ENCODE measurements at regions not wholly inside any gene's neighbourhood (a gene's known extent, or its start where the extent isn't known, plus 50 kb on each side); places are given as distances from the start of the nearest gene placed in this dataset.

GRCh38 chr9:12502520-12502919 is 190.7 kb upstream of the TYRP1 start:
- H3K27ac ChIP-seq (ENCODE audit: low read length) = no peak overlapping the region

GRCh38 chr9:12503606-12504122 is 189.5 kb upstream of the TYRP1 start:
- H3K9ac ChIP-seq (ENCODE audit: low read depth, low read length) = no peak overlapping the region
- H3K4me1 ChIP-seq (ENCODE audit: insufficient read depth, low read length) = no peaks in the 10 kb centered on the region
- no peaks in the 10 kb centered on the region for H3K36me3 ChIP-seq (ENCODE audit: insufficient read depth, low read depth, low read length)
- H3K27me3 ChIP-seq (ENCODE audit: insufficient read depth, low read length) = no peaks in the 10 kb centered on the region
- no peak overlapping the region for H3K27ac ChIP-seq (ENCODE audit: low read length)
- H3K9me3 ChIP-seq (ENCODE audit: insufficient read depth, low read depth, low read length) = no peaks in the 10 kb centered on the region
- no peak overlapping the region for H3K4me3 ChIP-seq (ENCODE audit: low read length)

More at GRCh38 chr9:12502520-12502919, 190.7 kb upstream of the TYRP1 start:
- H3K36me3 ChIP-seq (ENCODE audit: insufficient read depth, low read depth, low read length) = no peaks in the 10 kb centered on the region
- H3K4me1 ChIP-seq (ENCODE audit: insufficient read depth, low read length) = no peaks in the 10 kb centered on the region
- H3K9ac ChIP-seq (ENCODE audit: low read depth, low read length) = no peak overlapping the region
- H3K27me3 ChIP-seq (ENCODE audit: insufficient read depth, low read length) = no peaks in the 10 kb centered on the region
- no peaks in the 10 kb centered on the region for H3K9me3 ChIP-seq (ENCODE audit: insufficient read depth, low read depth, low read length)
- no peak overlapping the region for H3K4me3 ChIP-seq (ENCODE audit: low read length)

DNA sequence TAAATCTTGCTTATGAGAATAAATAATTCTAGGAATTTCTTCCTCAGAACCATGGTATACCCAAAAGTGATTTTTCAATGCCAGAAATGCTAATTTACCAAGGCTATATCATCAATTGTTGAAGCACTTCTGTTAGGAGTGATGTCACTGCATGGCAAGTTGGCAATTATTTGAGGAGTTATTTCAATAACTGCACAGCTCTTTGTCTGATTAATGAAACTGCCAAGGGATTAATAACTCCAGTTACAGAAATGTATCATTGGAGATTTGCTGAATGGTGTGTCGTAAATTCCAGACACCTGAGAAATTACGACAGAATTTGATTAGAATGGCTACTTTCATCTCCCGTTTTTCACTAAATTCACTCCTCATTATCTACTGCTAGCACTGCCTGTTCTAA is 182.6 kb upstream of the TYRP1 start:
- no peaks in the 10 kb centered on the region for H3K4me1 ChIP-seq (ENCODE audit: insufficient read depth, low read length)
- no peaks in the 10 kb centered on the region for H3K36me3 ChIP-seq (ENCODE audit: insufficient read depth, low read depth, low read length)
- H3K27ac ChIP-seq (ENCODE audit: low read length) = no peak overlapping the region
- H3K27me3 ChIP-seq (ENCODE audit: insufficient read depth, low read length) = no peaks in the 10 kb centered on the region
- H3K9me3 ChIP-seq (ENCODE audit: insufficient read depth, low read depth, low read length) = no peaks in the 10 kb centered on the region
- H3K4me3 ChIP-seq (ENCODE audit: low read length) = no peak overlapping the region
- H3K9ac ChIP-seq (ENCODE audit: low read depth, low read length) = no peak overlapping the region

GRCh38 chr9:12511726-12512125 is 181.5 kb upstream of the TYRP1 start:
- no peaks in the 10 kb centered on the region for H3K9me3 ChIP-seq (ENCODE audit: insufficient read depth, low read depth, low read length)
- H3K36me3 ChIP-seq (ENCODE audit: insufficient read depth, low read depth, low read length) = no peaks in the 10 kb centered on the region
- no peak overlapping the region for H3K4me3 ChIP-seq (ENCODE audit: low read length)
- no peaks in the 10 kb centered on the region for H3K27me3 ChIP-seq (ENCODE audit: insufficient read depth, low read length)
- H3K9ac ChIP-seq (ENCODE audit: low read depth, low read length) = no peak overlapping the region
- H3K27ac ChIP-seq (ENCODE audit: low read length) = no peak overlapping the region
- H3K4me1 ChIP-seq (ENCODE audit: insufficient read depth, low read length) = no peaks in the 10 kb centered on the region

DNA sequence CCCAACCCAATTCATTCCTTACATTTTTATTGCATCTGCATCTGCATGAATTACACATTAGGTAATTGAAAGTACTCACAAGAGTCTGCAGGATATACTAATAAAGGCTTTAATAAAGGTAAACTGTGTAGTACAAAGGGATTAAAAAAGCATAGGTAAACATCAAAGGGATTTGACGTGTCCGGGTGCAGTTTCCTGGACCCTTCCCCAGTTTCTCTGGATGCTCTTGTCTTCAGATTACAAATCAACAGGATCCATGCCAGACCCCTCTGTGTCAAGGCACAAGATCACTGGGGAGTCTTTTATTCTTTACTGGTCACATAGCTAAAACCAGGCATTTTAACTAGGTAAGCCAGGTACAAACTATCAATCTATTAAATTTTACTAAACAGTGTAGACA is 177.2 kb upstream of the TYRP1 start:
- H3K27ac ChIP-seq (ENCODE audit: low read length) = no peak overlapping the region

GRCh38 chr9:12516573-12516972 is 176.6 kb upstream of the TYRP1 start:
- H3K27me3 ChIP-seq (ENCODE audit: insufficient read depth, low read length) = no peaks in the 10 kb centered on the region
- no peak overlapping the region for H3K4me3 ChIP-seq (ENCODE audit: low read length)
- H3K9ac ChIP-seq (ENCODE audit: low read depth, low read length) = no peak overlapping the region
- no peaks in the 10 kb centered on the region for H3K9me3 ChIP-seq (ENCODE audit: insufficient read depth, low read depth, low read length)
- H3K4me1 ChIP-seq (ENCODE audit: insufficient read depth, low read length) = peaks cover 2% of the 10 kb centered on the region; the same call in 1 of the 2 replicates
- H3K27ac ChIP-seq (ENCODE audit: low read length) = no peak overlapping the region
- H3K36me3 ChIP-seq (ENCODE audit: insufficient read depth, low read depth, low read length) = no peaks in the 10 kb centered on the region

More for the DNA sequence above, 177.2 kb upstream of the TYRP1 start:
- H3K9me3 ChIP-seq (ENCODE audit: insufficient read depth, low read depth, low read length) = no peaks in the 10 kb centered on the region
- H3K36me3 ChIP-seq (ENCODE audit: insufficient read depth, low read depth, low read length) = no peaks in the 10 kb centered on the region
- H3K9ac ChIP-seq (ENCODE audit: low read depth, low read length) = no peak overlapping the region
- no peak overlapping the region for H3K4me3 ChIP-seq (ENCODE audit: low read length)
- no peaks in the 10 kb centered on the region for H3K27me3 ChIP-seq (ENCODE audit: insufficient read depth, low read length)
- no peaks in the 10 kb centered on the region for H3K4me1 ChIP-seq (ENCODE audit: insufficient read depth, low read length)

GRCh38 chr9:12538842-12539579 is 154.2 kb upstream of the TYRP1 start:
- H3K4me3 ChIP-seq (ENCODE audit: low read length) = no peak overlapping the region
- H3K27ac ChIP-seq (ENCODE audit: low read length) = no peak overlapping the region
- no peaks in the 10 kb centered on the region for H3K4me1 ChIP-seq (ENCODE audit: insufficient read depth, low read length)
- no peaks in the 10 kb centered on the region for H3K36me3 ChIP-seq (ENCODE audit: insufficient read depth, low read depth, low read length)
- no peaks in the 10 kb centered on the region for H3K27me3 ChIP-seq (ENCODE audit: insufficient read depth, low read length)
- no peak overlapping the region for H3K9ac ChIP-seq (ENCODE audit: low read depth, low read length)
- no peaks in the 10 kb centered on the region for H3K9me3 ChIP-seq (ENCODE audit: insufficient read depth, low read depth, low read length)

- H3K27me3 ChIP-seq (ENCODE audit: insufficient read depth, low read length) = no peaks in the 10 kb centered on the region
- H3K4me3 ChIP-seq (ENCODE audit: low read length) = no peak overlapping the region
- H3K9me3 ChIP-seq (ENCODE audit: insufficient read depth, low read depth, low read length) = no peaks in the 10 kb centered on the region
- H3K27ac ChIP-seq (ENCODE audit: low read length) = no peak overlapping the region
- no peak overlapping the region for H3K9ac ChIP-seq (ENCODE audit: low read depth, low read length)
- H3K4me1 ChIP-seq (ENCODE audit: insufficient read depth, low read length) = no peaks in the 10 kb centered on the region
- H3K36me3 ChIP-seq (ENCODE audit: insufficient read depth, low read depth, low read length) = no peaks in the 10 kb centered on the region
Observed at GRCh38 chr9:12539580-12539975, 153.6 kb upstream of the TYRP1 start.

- no peaks in the 10 kb centered on the region for H3K36me3 ChIP-seq (ENCODE audit: insufficient read depth, low read depth, low read length)
- H3K4me1 ChIP-seq (ENCODE audit: insufficient read depth, low read length) = no peaks in the 10 kb centered on the region
- no peak overlapping the region for H3K9ac ChIP-seq (ENCODE audit: low read depth, low read length)
- no peaks in the 10 kb centered on the region for H3K27me3 ChIP-seq (ENCODE audit: insufficient read depth, low read length)
- H3K4me3 ChIP-seq (ENCODE audit: low read length) = no peak overlapping the region
- H3K27ac ChIP-seq (ENCODE audit: low read length) = no peak overlapping the region
- no peaks in the 10 kb centered on the region for H3K9me3 ChIP-seq (ENCODE audit: insufficient read depth, low read depth, low read length)
Observed at GRCh38 chr9:12544700-12545099, 148.5 kb upstream of the TYRP1 start.

GRCh38 chr9:12554636-12555035 is 138.5 kb upstream of the TYRP1 start:
- no peak overlapping the region for H3K9ac ChIP-seq (ENCODE audit: low read depth, low read length)
- H3K27ac ChIP-seq (ENCODE audit: low read length) = no peak overlapping the region
- H3K27me3 ChIP-seq (ENCODE audit: insufficient read depth, low read length) = no peaks in the 10 kb centered on the region
- no peaks in the 10 kb centered on the region for H3K36me3 ChIP-seq (ENCODE audit: insufficient read depth, low read depth, low read length)
- H3K4me1 ChIP-seq (ENCODE audit: insufficient read depth, low read length) = no peaks in the 10 kb centered on the region
- H3K4me3 ChIP-seq (ENCODE audit: low read length) = no peak overlapping the region
- H3K9me3 ChIP-seq (ENCODE audit: insufficient read depth, low read depth, low read length) = no peaks in the 10 kb centered on the region

DNA sequence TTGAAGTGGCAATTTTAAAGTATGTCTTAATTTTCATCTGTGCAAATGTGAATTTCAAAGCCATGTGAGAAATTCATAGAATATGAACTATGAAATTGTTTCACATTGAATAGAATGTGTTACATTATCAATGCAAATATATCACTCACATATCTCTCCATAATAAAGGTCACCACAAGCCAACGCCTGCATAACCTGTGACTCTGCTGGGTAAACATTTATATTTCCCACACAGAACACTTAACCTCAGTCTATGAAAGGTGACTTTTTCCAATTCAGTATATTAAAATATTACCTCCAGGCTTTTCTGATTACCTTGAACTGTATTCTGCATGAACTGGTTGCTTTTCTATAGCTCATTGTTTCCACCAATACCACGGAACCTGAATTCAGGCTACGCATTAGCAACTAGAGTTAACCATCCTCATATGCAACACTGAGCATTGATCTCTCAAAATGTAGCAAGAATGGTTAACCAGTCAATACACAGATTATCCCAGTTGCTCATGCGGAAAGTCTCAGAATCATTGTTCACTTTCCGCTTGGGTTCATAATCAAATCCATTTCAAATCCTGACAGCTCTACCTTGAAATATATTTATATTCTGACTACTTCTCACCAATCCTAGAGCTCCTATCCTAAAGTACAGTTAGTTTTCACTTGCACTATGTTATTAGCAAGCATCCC is 126.6 kb upstream of the TYRP1 start:
- H3K36me3 ChIP-seq (ENCODE audit: insufficient read depth, low read depth, low read length) = no peaks in the 10 kb centered on the region
- H3K27ac ChIP-seq (ENCODE audit: low read length) = no peak overlapping the region
- H3K27me3 ChIP-seq (ENCODE audit: insufficient read depth, low read length) = no peaks in the 10 kb centered on the region
- no peak overlapping the region for H3K9ac ChIP-seq (ENCODE audit: low read depth, low read length)
- H3K4me1 ChIP-seq (ENCODE audit: insufficient read depth, low read length) = no peaks in the 10 kb centered on the region
- no peak overlapping the region for H3K4me3 ChIP-seq (ENCODE audit: low read length)
- H3K9me3 ChIP-seq (ENCODE audit: insufficient read depth, low read depth, low read length) = no peaks in the 10 kb centered on the region

All from iPS-20b (cell line).